Activated naive CD4-positive, alpha-beta T cell (primary cell): ENCODE measurements at regions not wholly inside any gene's neighbourhood (a gene's known extent, or its start where the extent isn't known, plus 50 kb on each side); places are given as distances from the start of the nearest gene placed in this dataset.

Experiments used
- DNase-seq, 4 experiments: peaks; one replicate each; lab custom pipeline; 2025; lab: John Stamatoyannopoulos, UW

- DNase-seq: no peak
Observed at GRCh38 chr3:157581371-157581770, 78.2 kb upstream of the VEPH1 start.

- DNase-seq: no peak
Observed at GRCh38 chr3:157578181-157578580, 75.0 kb upstream of the VEPH1 start.

GRCh38 chr3:157574531-157574930, 71.3 kb upstream of the VEPH1 start:
- DNase-seq: no peak

- no peak for DNase-seq
Observed at GRCh38 chr3:157573780-157574378, 70.7 kb upstream of the VEPH1 start.

- no peak for DNase-seq
Observed at GRCh38 chr3:157573281-157573680, 70.1 kb upstream of the VEPH1 start.

GRCh38 chr3:157572559-157573270, 69.5 kb upstream of the VEPH1 start:
- no peak for DNase-seq

DNA sequence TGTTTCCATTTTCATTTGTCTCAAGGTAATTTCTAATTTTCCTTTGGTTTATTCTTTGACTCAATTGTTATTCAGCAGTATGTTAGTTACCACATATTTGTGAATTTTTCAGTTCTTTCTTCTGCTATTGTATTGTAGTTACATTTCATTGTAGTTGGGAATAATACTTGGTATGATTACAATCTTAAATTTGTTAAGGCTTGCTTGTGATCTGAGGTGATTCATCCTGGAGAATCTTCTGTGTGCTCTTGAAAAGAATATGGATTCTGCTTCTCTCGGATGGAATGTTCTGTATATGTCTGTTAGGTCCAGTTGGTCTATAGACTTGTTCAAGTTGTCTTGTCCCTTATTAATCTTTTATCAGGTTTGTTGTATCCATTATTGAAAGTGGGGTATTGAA, 63.4 kb upstream of the VEPH1 start:
- no peak for DNase-seq

- no peak for DNase-seq
Observed at GRCh38 chr3:157559401-157559800, 56.2 kb upstream of the VEPH1 start.
